ENCODE measurements at regions not wholly inside any gene's neighbourhood (a gene's known extent, or its start where the extent isn't known, plus 50 kb on each side); places are given as distances from the start of the nearest gene placed in this dataset.

- no peaks in the 10 kb centered on the region for H3K27me3 ChIP-seq (replicated peaks)
Observed at GRCh38 chr3:110457508-110457907, 614.1 kb upstream of the NECTIN3 start.

GRCh38 chr3:110459021-110459420, 612.6 kb upstream of the NECTIN3 start:
- Histone ChIP-seq H3K4me1 (replicated peaks) (no peaks in the 10 kb centered on the region), H3K9me3 (replicated peaks) (no peaks in the 10 kb centered on the region), H3K27me3 (replicated peaks) (no peaks in the 10 kb centered on the region), H3K4me3 (no peak overlapping the region), H3K36me3 (no peaks in the 10 kb centered on the region), H3K27ac (no peak overlapping the region)
- no peak for DNase-seq (ENCODE audit: low read depth in 1 of 2, low spot score in 2 of 2)

More at GRCh38 chr3:110457508-110457907, 614.1 kb upstream of the NECTIN3 start:
- no peak for DNase-seq (ENCODE audit: low read depth in 1 of 2, low spot score in 2 of 2)
- Histone ChIP-seq H3K4me3 (no peak overlapping the region), H3K36me3 (no peaks in the 10 kb centered on the region), H3K4me1 (replicated peaks) (no peaks in the 10 kb centered on the region), H3K9me3 (replicated peaks) (no peaks in the 10 kb centered on the region), H3K27ac (no peak overlapping the region)

- no peaks in the 10 kb centered on the region for H3K9me3 ChIP-seq (replicated peaks)
- no peaks in the 10 kb centered on the region for H3K4me1 ChIP-seq (replicated peaks)
- H3K27ac ChIP-seq: no peak overlapping the region
- no peak for DNase-seq (ENCODE audit: low read depth in 1 of 2, low spot score in 2 of 2)
- H3K27me3 ChIP-seq (replicated peaks): no peaks in the 10 kb centered on the region
- no peaks in the 10 kb centered on the region for H3K36me3 ChIP-seq
- no peak overlapping the region for H3K4me3 ChIP-seq
Observed at GRCh38 chr3:110470310-110470709, 601.3 kb upstream of the NECTIN3 start.

GRCh38 chr3:110473405-110473804, 598.2 kb upstream of the NECTIN3 start:
- Histone ChIP-seq H3K27me3 (replicated peaks) (no peaks in the 10 kb centered on the region), H3K9me3 (replicated peaks) (no peaks in the 10 kb centered on the region), H3K4me3 (no peak overlapping the region), H3K36me3 (no peaks in the 10 kb centered on the region), H3K27ac (no peak overlapping the region), H3K4me1 (replicated peaks) (no peaks in the 10 kb centered on the region)
- DNase-seq (ENCODE audit: low read depth in 1 of 2, low spot score in 2 of 2): no peak

GRCh38 chr3:110474397-110474796, 597.2 kb upstream of the NECTIN3 start:
- Histone ChIP-seq H3K36me3 (no peaks in the 10 kb centered on the region), H3K9me3 (replicated peaks) (no peaks in the 10 kb centered on the region), H3K27ac (no peak overlapping the region), H3K4me1 (replicated peaks) (no peaks in the 10 kb centered on the region), H3K4me3 (no peak overlapping the region), H3K27me3 (replicated peaks) (no peaks in the 10 kb centered on the region)
- no peak for DNase-seq (ENCODE audit: low read depth in 1 of 2, low spot score in 2 of 2)

GRCh38 chr3:110478377-110479054, 593.1 kb upstream of the NECTIN3 start:
- H3K27me3 ChIP-seq (replicated peaks): no peaks in the 10 kb centered on the region
- no peaks in the 10 kb centered on the region for H3K4me1 ChIP-seq (replicated peaks)
- no peak overlapping the region for H3K4me3 ChIP-seq
- no peaks in the 10 kb centered on the region; the same call in 1 of the 2 replicates for H3K9me3 ChIP-seq (replicated peaks)
- H3K27ac ChIP-seq: no peak overlapping the region
- no peak for DNase-seq (ENCODE audit: low read depth in 1 of 2, low spot score in 2 of 2)
- no peaks in the 10 kb centered on the region for H3K36me3 ChIP-seq

- Histone ChIP-seq H3K36me3 (no peaks in the 10 kb centered on the region), H3K9me3 (replicated peaks) (no peaks in the 10 kb centered on the region; the same call in 1 of the 2 replicates), H3K4me3 (no peak overlapping the region), H3K27ac (no peak overlapping the region), H3K27me3 (replicated peaks) (no peaks in the 10 kb centered on the region), H3K4me1 (replicated peaks) (no peaks in the 10 kb centered on the region)
- DNase-seq (ENCODE audit: low read depth in 1 of 2, low spot score in 2 of 2): no peak
Observed at GRCh38 chr3:110479731-110480130, 591.9 kb upstream of the NECTIN3 start.

- H3K27me3 ChIP-seq (replicated peaks): no peaks in the 10 kb centered on the region
- no peak overlapping the region for H3K4me3 ChIP-seq
- no peak overlapping the region for H3K27ac ChIP-seq
- no peaks in the 10 kb centered on the region for H3K4me1 ChIP-seq (replicated peaks)
- no peaks in the 10 kb centered on the region for H3K36me3 ChIP-seq
- DNase-seq (ENCODE audit: low read depth in 1 of 2, low spot score in 2 of 2): no peak
- no peaks in the 10 kb centered on the region; the same call in 1 of the 2 replicates for H3K9me3 ChIP-seq (replicated peaks)
Observed at GRCh38 chr3:110485389-110485788, 586.2 kb upstream of the NECTIN3 start.

- no peaks in the 10 kb centered on the region for H3K9me3 ChIP-seq (replicated peaks)
- H3K4me3 ChIP-seq: no peak overlapping the region
- no peak for DNase-seq (ENCODE audit: low read depth in 1 of 2, low spot score in 2 of 2)
- H3K36me3 ChIP-seq: no peaks in the 10 kb centered on the region
- no peaks in the 10 kb centered on the region for H3K27me3 ChIP-seq (replicated peaks)
- no peaks in the 10 kb centered on the region for H3K4me1 ChIP-seq (replicated peaks)
- H3K27ac ChIP-seq: no peak overlapping the region
Observed at GRCh38 chr3:110487840-110488239, 583.8 kb upstream of the NECTIN3 start.

- no peaks in the 10 kb centered on the region for H3K4me1 ChIP-seq (replicated peaks)
- H3K27ac ChIP-seq: no peak overlapping the region
Observed at GRCh38 chr3:110491413-110491812, 580.2 kb upstream of the NECTIN3 start.

GRCh38 chr3:110492876-110493275, 578.7 kb upstream of the NECTIN3 start:
- Histone ChIP-seq H3K27ac (no peak overlapping the region), H3K27me3 (replicated peaks) (no peaks in the 10 kb centered on the region), H3K36me3 (no peaks in the 10 kb centered on the region), H3K4me3 (no peak overlapping the region), H3K4me1 (replicated peaks) (no peaks in the 10 kb centered on the region), H3K9me3 (replicated peaks) (no peaks in the 10 kb centered on the region)
- no peak for DNase-seq (ENCODE audit: low read depth in 1 of 2, low spot score in 2 of 2)

More at GRCh38 chr3:110491413-110491812, 580.2 kb upstream of the NECTIN3 start:
- no peaks in the 10 kb centered on the region for H3K27me3 ChIP-seq (replicated peaks)
- H3K4me3 ChIP-seq: no peak overlapping the region
- DNase-seq (ENCODE audit: low read depth in 1 of 2, low spot score in 2 of 2): no peak
- H3K36me3 ChIP-seq: no peaks in the 10 kb centered on the region
- H3K9me3 ChIP-seq (replicated peaks): no peaks in the 10 kb centered on the region

GRCh38 chr3:110493438-110494092, 578.1 kb upstream of the NECTIN3 start:
- Histone ChIP-seq H3K27ac (no peak overlapping the region), H3K9me3 (replicated peaks) (no peaks in the 10 kb centered on the region), H3K4me3 (no peak overlapping the region), H3K27me3 (replicated peaks) (no peaks in the 10 kb centered on the region), H3K36me3 (no peaks in the 10 kb centered on the region), H3K4me1 (replicated peaks) (no peaks in the 10 kb centered on the region)
- DNase-seq (ENCODE audit: low read depth in 1 of 2, low spot score in 2 of 2): no peak

GRCh38 chr3:110494093-110494490, 577.5 kb upstream of the NECTIN3 start:
- Histone ChIP-seq H3K4me1 (replicated peaks) (no peaks in the 10 kb centered on the region), H3K27ac (no peak overlapping the region), H3K9me3 (replicated peaks) (no peaks in the 10 kb centered on the region), H3K4me3 (no peak overlapping the region), H3K36me3 (no peaks in the 10 kb centered on the region), H3K27me3 (replicated peaks) (no peaks in the 10 kb centered on the region)
- DNase-seq (ENCODE audit: low read depth in 1 of 2, low spot score in 2 of 2): no peak

- Histone ChIP-seq H3K4me3 (no peak overlapping the region), H3K4me1 (replicated peaks) (no peaks in the 10 kb centered on the region), H3K9me3 (replicated peaks) (no peaks in the 10 kb centered on the region), H3K36me3 (no peaks in the 10 kb centered on the region), H3K27me3 (replicated peaks) (no peaks in the 10 kb centered on the region), H3K27ac (no peak overlapping the region)
- no peak for DNase-seq (ENCODE audit: low read depth in 1 of 2, low spot score in 2 of 2)
Observed at GRCh38 chr3:110494728-110495127, 576.9 kb upstream of the NECTIN3 start.
